Peyer's patch (tissue), 4 donors: ENCODE measurements at regions not wholly inside any gene's neighbourhood (a gene's known extent, or its start where the extent isn't known, plus 50 kb on each side); places are given as distances from the start of the nearest gene placed in this dataset.

Experiments
- POLR2A ChIP-seq, 2 donors: fragments of 450-650 bp; IDR thresholded peaks; one replicate each; pipeline ENCODE4 v1.5.1; 2017; ENCODE audit warnings: antibody characterized with exemption in 2 of 2, mild to moderate bottlenecking in 2 of 2, moderate library complexity in 2 of 2
- TF ChIP-seq, protein P1 (sequence below), 6 experiments: fragments of 450-650 bp in 4 of 6; fragments of 200-600 bp in 2 of 6; sonication (generic) in 1 of 6; IDR thresholded peaks; one replicate each; pipeline ENCODE4 v1.5.1; 2017 to 2019; ENCODE audit warnings: antibody characterized with exemption in 6 of 6, mild to moderate bottlenecking in 3 of 6, moderate library complexity in 1 of 6

DNA sequence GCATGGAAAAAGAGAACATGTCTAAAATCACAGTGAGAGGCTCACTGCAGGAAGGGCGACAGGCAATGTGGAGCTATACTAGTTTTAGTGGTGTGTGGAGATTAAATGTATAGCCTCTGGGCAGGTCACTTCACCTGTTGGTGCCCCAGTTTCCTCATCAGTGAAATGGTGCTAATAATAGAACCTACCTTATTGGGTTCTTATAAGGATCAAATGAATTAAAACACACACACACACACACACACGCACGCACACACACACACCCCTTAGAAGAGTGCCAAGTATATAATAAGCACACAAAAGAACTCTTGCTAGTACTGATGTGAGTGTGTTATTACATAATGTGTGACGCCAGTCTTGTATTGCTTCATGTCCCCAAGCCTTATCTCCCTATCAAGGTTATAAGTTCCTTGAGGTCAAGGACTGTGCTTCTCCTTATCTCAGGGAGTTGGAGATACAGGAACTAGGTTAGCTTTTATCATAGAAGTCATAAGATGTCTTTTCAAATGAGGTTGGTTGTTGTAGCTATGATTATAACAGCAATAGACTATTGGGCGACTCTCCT, 98.0 kb upstream of the CXCR4 start:
- TF ChIP-seq, protein P1, sequence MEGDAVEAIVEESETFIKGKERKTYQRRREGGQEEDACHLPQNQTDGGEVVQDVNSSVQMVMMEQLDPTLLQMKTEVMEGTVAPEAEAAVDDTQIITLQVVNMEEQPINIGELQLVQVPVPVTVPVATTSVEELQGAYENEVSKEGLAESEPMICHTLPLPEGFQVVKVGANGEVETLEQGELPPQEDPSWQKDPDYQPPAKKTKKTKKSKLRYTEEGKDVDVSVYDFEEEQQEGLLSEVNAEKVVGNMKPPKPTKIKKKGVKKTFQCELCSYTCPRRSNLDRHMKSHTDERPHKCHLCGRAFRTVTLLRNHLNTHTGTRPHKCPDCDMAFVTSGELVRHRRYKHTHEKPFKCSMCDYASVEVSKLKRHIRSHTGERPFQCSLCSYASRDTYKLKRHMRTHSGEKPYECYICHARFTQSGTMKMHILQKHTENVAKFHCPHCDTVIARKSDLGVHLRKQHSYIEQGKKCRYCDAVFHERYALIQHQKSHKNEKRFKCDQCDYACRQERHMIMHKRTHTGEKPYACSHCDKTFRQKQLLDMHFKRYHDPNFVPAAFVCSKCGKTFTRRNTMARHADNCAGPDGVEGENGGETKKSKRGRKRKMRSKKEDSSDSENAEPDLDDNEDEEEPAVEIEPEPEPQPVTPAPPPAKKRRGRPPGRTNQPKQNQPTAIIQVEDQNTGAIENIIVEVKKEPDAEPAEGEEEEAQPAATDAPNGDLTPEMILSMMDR (IDR thresholded peaks at IDR 0.05): no peak
- TF ChIP-seq POLR2A (IDR thresholded peaks at IDR 0.05): no peak
